ENCODE measurements at regions not wholly inside any gene's neighbourhood (a gene's known extent, or its start where the extent isn't known, plus 50 kb on each side); places are given as distances from the start of the nearest gene placed in this dataset.

GRCh38 chr1:59229138-59229537 lies 67.8 kb upstream of the FGGY start:
- no peak for DNase-seq
- no peaks in the 10 kb centered on the region for H3K27me3 Mint-ChIP-seq
- Histone ChIP-seq H3K4me3 (ENCODE audit: low read length) (no peak overlapping the region), H3K36me3 (ENCODE audit: insufficient read depth, low read length) (no peaks in the 10 kb centered on the region), H3K27me3 (ENCODE audit: insufficient read depth, low read length, poor library complexity, severe bottlenecking) (no peaks in the 10 kb centered on the region), H3K4me1 (ENCODE audit: insufficient read depth, low read length) (no peaks in the 10 kb centered on the region), H3K9me3 (ENCODE audit: low read length) (no peaks in the 10 kb centered on the region), H3K27ac (ENCODE audit: low read depth, low read length) (no peak overlapping the region)
- no peak overlapping the region for H3K4me3 Mint-ChIP-seq
- H3K36me3 Mint-ChIP-seq, result no peaks in the 10 kb centered on the region
- POLR2A ChIA-PET, result no interaction called here
- no peak overlapping the region for H3K27ac Mint-ChIP-seq
- CTCF ChIA-PET, result no interaction called here
- H3K4me1 Mint-ChIP-seq, result no peaks in the 10 kb centered on the region
- H3K9me3 Mint-ChIP-seq, result peaks cover 0 to 2% (median 0%) of the 10 kb centered on the region in 5 donors

- Mint-ChIP-seq H3K27me3 (no peaks in the 10 kb centered on the region), H3K36me3 (no peaks in the 10 kb centered on the region), H3K9me3 (peaks cover 0 to 2% (median 0%) of the 10 kb centered on the region in 5 donors), H3K4me1 (no peaks in the 10 kb centered on the region), H3K4me3 (no peak overlapping the region), H3K27ac (no peak overlapping the region)
- H3K36me3 ChIP-seq (ENCODE audit: insufficient read depth, low read length), result no peaks in the 10 kb centered on the region
- DNase-seq, result no peak
- ChIA-PET CTCF (no interaction called here), POLR2A (no interaction called here)
- no peaks in the 10 kb centered on the region for H3K27me3 ChIP-seq (ENCODE audit: insufficient read depth, low read length, poor library complexity, severe bottlenecking)
- H3K9me3 ChIP-seq (ENCODE audit: low read length), result no peaks in the 10 kb centered on the region
- no peak overlapping the region for H3K27ac ChIP-seq (ENCODE audit: low read depth, low read length)
- no peaks in the 10 kb centered on the region for H3K4me1 ChIP-seq (ENCODE audit: insufficient read depth, low read length)
- no peak overlapping the region for H3K4me3 ChIP-seq (ENCODE audit: low read length)
Measured at GRCh38 chr1:59230622-59231021, 66.3 kb upstream of the FGGY start.

- no peaks in the 10 kb centered on the region for H3K36me3 Mint-ChIP-seq
- no peaks in the 10 kb centered on the region for H3K4me1 ChIP-seq (ENCODE audit: insufficient read depth, low read length)
- CTCF ChIA-PET, result no interaction called here
Measured at GRCh38 chr1:59232216-59232615, 64.7 kb upstream of the FGGY start.

GRCh38 chr1:59233444-59233843 lies 63.5 kb upstream of the FGGY start:
- H3K27ac Mint-ChIP-seq, result no peak overlapping the region
- H3K4me1 ChIP-seq (ENCODE audit: insufficient read depth, low read length), result no peaks in the 10 kb centered on the region
- H3K9me3 ChIP-seq (ENCODE audit: low read length), result no peaks in the 10 kb centered on the region
- H3K27ac ChIP-seq (ENCODE audit: low read depth, low read length), result no peak overlapping the region
- ChIA-PET CTCF (no interaction called here), POLR2A (no interaction called here)
- H3K4me3 ChIP-seq (ENCODE audit: low read length), result no peak overlapping the region
- H3K9me3 Mint-ChIP-seq, result peaks cover 0 to 2% (median 0%) of the 10 kb centered on the region in 5 donors
- no peak overlapping the region for H3K4me3 Mint-ChIP-seq
- H3K4me1 Mint-ChIP-seq, result no peaks in the 10 kb centered on the region
- H3K27me3 ChIP-seq (ENCODE audit: insufficient read depth, low read length, poor library complexity, severe bottlenecking), result no peaks in the 10 kb centered on the region
- no peak for DNase-seq
- H3K27me3 Mint-ChIP-seq, result no peaks in the 10 kb centered on the region
- no peaks in the 10 kb centered on the region for H3K36me3 ChIP-seq (ENCODE audit: insufficient read depth, low read length)
- no peaks in the 10 kb centered on the region for H3K36me3 Mint-ChIP-seq

More at GRCh38 chr1:59232216-59232615, 64.7 kb upstream of the FGGY start:
- no peak overlapping the region for H3K4me3 Mint-ChIP-seq
- H3K27me3 ChIP-seq (ENCODE audit: insufficient read depth, low read length, poor library complexity, severe bottlenecking), result no peaks in the 10 kb centered on the region
- H3K4me3 ChIP-seq (ENCODE audit: low read length), result no peak overlapping the region
- no peak for DNase-seq
- H3K27me3 Mint-ChIP-seq, result no peaks in the 10 kb centered on the region
- POLR2A ChIA-PET, result no interaction called here
- no peaks in the 10 kb centered on the region for H3K9me3 ChIP-seq (ENCODE audit: low read length)
- no peaks in the 10 kb centered on the region for H3K4me1 Mint-ChIP-seq
- no peaks in the 10 kb centered on the region for H3K36me3 ChIP-seq (ENCODE audit: insufficient read depth, low read length)
- no peak overlapping the region for H3K27ac ChIP-seq (ENCODE audit: low read depth, low read length)
- peaks cover 0 to 2% (median 0%) of the 10 kb centered on the region in 5 donors for H3K9me3 Mint-ChIP-seq
- H3K27ac Mint-ChIP-seq, result no peak overlapping the region

GRCh38 chr1:59236721-59237545 lies 60.0 kb upstream of the FGGY start:
- Mint-ChIP-seq H3K9me3 (no peaks in the 10 kb centered on the region), H3K4me1 (no peaks in the 10 kb centered on the region), H3K27ac (no peak overlapping the region), H3K36me3 (no peaks in the 10 kb centered on the region), H3K27me3 (no peaks in the 10 kb centered on the region), H3K4me3 (no peak overlapping the region)
- H3K4me1 ChIP-seq (ENCODE audit: insufficient read depth, low read length), result no peaks in the 10 kb centered on the region
- H3K36me3 ChIP-seq (ENCODE audit: insufficient read depth, low read length), result no peaks in the 10 kb centered on the region
- DNase-seq, result no peak
- ChIA-PET CTCF (no interaction called here), POLR2A (no interaction called here)
- H3K27me3 ChIP-seq (ENCODE audit: insufficient read depth, low read length, poor library complexity, severe bottlenecking), result no peaks in the 10 kb centered on the region
- H3K9me3 ChIP-seq (ENCODE audit: low read length), result no peaks in the 10 kb centered on the region
- no peak overlapping the region for H3K4me3 ChIP-seq (ENCODE audit: low read length)
- no peak overlapping the region for H3K27ac ChIP-seq (ENCODE audit: low read depth, low read length)

GRCh38 chr1:59237900-59238299 lies 59.0 kb upstream of the FGGY start:
- DNase-seq, result no peak
- POLR2A ChIA-PET, result no interaction called here
- Histone ChIP-seq H3K4me3 (ENCODE audit: low read length) (no peak overlapping the region), H3K27ac (ENCODE audit: low read depth, low read length) (no peak overlapping the region), H3K4me1 (ENCODE audit: insufficient read depth, low read length) (no peaks in the 10 kb centered on the region), H3K27me3 (ENCODE audit: insufficient read depth, low read length, poor library complexity, severe bottlenecking) (no peaks in the 10 kb centered on the region), H3K36me3 (ENCODE audit: insufficient read depth, low read length) (no peaks in the 10 kb centered on the region), H3K9me3 (ENCODE audit: low read length) (no peaks in the 10 kb centered on the region)
- no peaks in the 10 kb centered on the region for H3K9me3 Mint-ChIP-seq
- H3K4me3 Mint-ChIP-seq, result no peak overlapping the region
- H3K27ac Mint-ChIP-seq, result peak overlapping the region in 1 of 8 donors; percentile 63
- no peaks in the 10 kb centered on the region for H3K27me3 Mint-ChIP-seq
- CTCF ChIA-PET, result no interaction called here
- no peaks in the 10 kb centered on the region for H3K4me1 Mint-ChIP-seq
- H3K36me3 Mint-ChIP-seq, result no peaks in the 10 kb centered on the region

GRCh38 chr1:59238333-59238934 lies 58.5 kb upstream of the FGGY start:
- no peak overlapping the region for H3K4me3 Mint-ChIP-seq

GRCh38 chr1:59238993-59239392 lies 57.9 kb upstream of the FGGY start:
- H3K4me1 ChIP-seq (ENCODE audit: insufficient read depth, low read length), result no peaks in the 10 kb centered on the region
- Mint-ChIP-seq H3K4me3 (no peak overlapping the region), H3K36me3 (peaks cover 0 to 4% (median 2%) of the 10 kb centered on the region in 3 donors), H3K27me3 (no peaks in the 10 kb centered on the region), H3K9me3 (peaks cover 0 to 3% (median 0%) of the 10 kb centered on the region in 5 donors), H3K4me1 (no peaks in the 10 kb centered on the region), H3K27ac (no peak overlapping the region)
- H3K4me3 ChIP-seq (ENCODE audit: low read length), result no peak overlapping the region
- no peaks in the 10 kb centered on the region for H3K9me3 ChIP-seq (ENCODE audit: low read length)
- H3K27me3 ChIP-seq (ENCODE audit: insufficient read depth, low read length, poor library complexity, severe bottlenecking), result no peaks in the 10 kb centered on the region
- no peaks in the 10 kb centered on the region for H3K36me3 ChIP-seq (ENCODE audit: insufficient read depth, low read length)
- CTCF ChIA-PET, result no interaction called here
- H3K27ac ChIP-seq (ENCODE audit: low read depth, low read length), result no peak overlapping the region
- POLR2A ChIA-PET, result no interaction called here
- no peak for DNase-seq

More at GRCh38 chr1:59238333-59238934, 58.5 kb upstream of the FGGY start:
- no peak overlapping the region for H3K27ac ChIP-seq (ENCODE audit: low read depth, low read length)
- peak overlapping the region in 1 of 8 donors; percentile 63 for H3K27ac Mint-ChIP-seq
- no peaks in the 10 kb centered on the region for H3K4me1 ChIP-seq (ENCODE audit: insufficient read depth, low read length)
- POLR2A ChIA-PET, result no interaction called here
- CTCF ChIA-PET, result no interaction called here
- H3K36me3 ChIP-seq (ENCODE audit: insufficient read depth, low read length), result no peaks in the 10 kb centered on the region
- H3K4me1 Mint-ChIP-seq, result no peaks in the 10 kb centered on the region
- H3K36me3 Mint-ChIP-seq, result peaks cover 0 to under 1% (median 0%) of the 10 kb centered on the region in 3 donors
- DNase-seq, result no peak
- no peaks in the 10 kb centered on the region for H3K27me3 Mint-ChIP-seq
- H3K9me3 Mint-ChIP-seq, result no peaks in the 10 kb centered on the region
- H3K4me3 ChIP-seq (ENCODE audit: low read length), result no peak overlapping the region
- no peaks in the 10 kb centered on the region for H3K9me3 ChIP-seq (ENCODE audit: low read length)
- H3K27me3 ChIP-seq (ENCODE audit: insufficient read depth, low read length, poor library complexity, severe bottlenecking), result no peaks in the 10 kb centered on the region
